22Rv1 (cell line): ENCODE measurements at regions not wholly inside any gene's neighbourhood (a gene's known extent, or its start where the extent isn't known, plus 50 kb on each side); places are given as distances from the start of the nearest gene placed in this dataset.

Source experiments
- CTCF ChIP-seq: fragments of 450-650 bp; IDR thresholded peaks from 2 replicates; pipeline ENCODE4 v1.5.1; 2017; ENCODE audit warnings: mild to moderate bottlenecking
- ZFX ChIP-seq: fragments of 450-650 bp; IDR thresholded peaks from 2 replicates; pipeline ENCODE4 v1.6.1; 2017; ENCODE audit warnings: antibody characterized with exemption, borderline replicate concordance

DNA sequence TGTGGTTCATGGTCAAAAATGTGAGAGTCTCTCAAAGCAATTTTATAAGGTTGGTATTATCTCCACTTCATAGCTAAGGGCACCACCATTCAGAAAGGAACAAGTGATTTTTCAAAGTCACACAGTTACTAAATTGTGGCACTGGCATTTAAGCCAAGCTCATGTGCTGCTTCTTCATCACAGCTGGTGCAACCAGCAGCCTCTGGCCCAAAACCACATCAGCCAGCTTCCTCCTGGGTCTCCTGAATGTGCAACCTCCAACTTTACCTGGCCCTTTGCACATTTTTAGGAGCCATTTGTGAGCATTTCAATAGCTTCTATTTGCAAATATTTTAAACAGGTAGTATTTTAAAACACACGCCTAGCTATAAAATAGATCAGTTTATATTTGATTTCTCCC is 293.7 kb downstream of the BCL11A start:
- TF ChIP-seq CTCF (no peak), ZFX (no peak)
